Epithelial cell of esophagus (primary cell): ENCODE measurements at regions not wholly inside any gene's neighbourhood (a gene's known extent, or its start where the extent isn't known, plus 50 kb on each side); places are given as distances from the start of the nearest gene placed in this dataset.
A peak's percentile ranks its signal among the peaks of the same experiment; 100 is the strongest.
"Not testable (repeated sequence)": the region's sequence is repeated elsewhere in the genome, so short reads cannot be mapped to it uniquely, and the experiment has no call there.

Experiments used
- DNase-seq: peaks from one replicate; pipeline ENCODE4 v3.0.0; 2010; ENCODE audit warnings: low read depth
- H3K4me3 ChIP-seq: 2 replicates; pipeline ENCODE4 v1.5.1; 2011; ENCODE audit warnings: mild to moderate bottlenecking, low read length, control low read depth
- TF ChIP-seq, protein P1 (sequence below): IDR thresholded peaks from 2 replicates; pipeline ENCODE4 v1.5.1; 2011; ENCODE audit warnings: low read depth, mild to moderate bottlenecking, low read length, control low read depth, inconsistent platforms; ENCODE audit not compliant: insufficient read depth; ENCODE audit errors: missing control alignments

GRCh38 chr15:31503758-31504461 is 177.3 kb downstream of the KLF13 start:
- TF ChIP-seq, protein P1, sequence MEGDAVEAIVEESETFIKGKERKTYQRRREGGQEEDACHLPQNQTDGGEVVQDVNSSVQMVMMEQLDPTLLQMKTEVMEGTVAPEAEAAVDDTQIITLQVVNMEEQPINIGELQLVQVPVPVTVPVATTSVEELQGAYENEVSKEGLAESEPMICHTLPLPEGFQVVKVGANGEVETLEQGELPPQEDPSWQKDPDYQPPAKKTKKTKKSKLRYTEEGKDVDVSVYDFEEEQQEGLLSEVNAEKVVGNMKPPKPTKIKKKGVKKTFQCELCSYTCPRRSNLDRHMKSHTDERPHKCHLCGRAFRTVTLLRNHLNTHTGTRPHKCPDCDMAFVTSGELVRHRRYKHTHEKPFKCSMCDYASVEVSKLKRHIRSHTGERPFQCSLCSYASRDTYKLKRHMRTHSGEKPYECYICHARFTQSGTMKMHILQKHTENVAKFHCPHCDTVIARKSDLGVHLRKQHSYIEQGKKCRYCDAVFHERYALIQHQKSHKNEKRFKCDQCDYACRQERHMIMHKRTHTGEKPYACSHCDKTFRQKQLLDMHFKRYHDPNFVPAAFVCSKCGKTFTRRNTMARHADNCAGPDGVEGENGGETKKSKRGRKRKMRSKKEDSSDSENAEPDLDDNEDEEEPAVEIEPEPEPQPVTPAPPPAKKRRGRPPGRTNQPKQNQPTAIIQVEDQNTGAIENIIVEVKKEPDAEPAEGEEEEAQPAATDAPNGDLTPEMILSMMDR, result no peak
- DNase-seq, result no peak
- H3K4me3 ChIP-seq, result no peak overlapping the region

DNA sequence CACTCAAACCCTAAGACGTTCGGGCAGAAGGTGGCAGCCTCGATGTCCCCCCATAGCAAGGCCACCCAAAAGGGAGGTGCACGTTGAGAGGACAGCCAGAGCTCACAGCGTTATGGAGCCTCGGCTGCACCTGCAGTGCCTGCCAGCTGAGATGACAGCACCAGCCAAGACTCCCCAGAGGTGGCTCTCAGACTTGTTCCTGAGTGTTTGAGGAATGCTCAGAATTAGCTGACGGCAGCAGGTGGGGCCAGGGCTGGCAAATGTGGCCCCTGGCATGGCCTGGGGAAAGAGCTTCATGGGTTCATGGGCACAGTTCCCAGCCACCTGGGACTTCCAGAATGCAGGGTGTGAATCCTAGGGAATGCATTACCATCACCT is 177.8 kb downstream of the KLF13 start:
- TF ChIP-seq, protein P1, result no peak
- no peak overlapping the region for H3K4me3 ChIP-seq
- peak; percentile 56 for DNase-seq

GRCh38 chr15:31507573-31507972 is 180.9 kb downstream of the KLF13 start:
- not testable (repeated sequence) for DNase-seq, H3K4me3 ChIP-seq

DNA sequence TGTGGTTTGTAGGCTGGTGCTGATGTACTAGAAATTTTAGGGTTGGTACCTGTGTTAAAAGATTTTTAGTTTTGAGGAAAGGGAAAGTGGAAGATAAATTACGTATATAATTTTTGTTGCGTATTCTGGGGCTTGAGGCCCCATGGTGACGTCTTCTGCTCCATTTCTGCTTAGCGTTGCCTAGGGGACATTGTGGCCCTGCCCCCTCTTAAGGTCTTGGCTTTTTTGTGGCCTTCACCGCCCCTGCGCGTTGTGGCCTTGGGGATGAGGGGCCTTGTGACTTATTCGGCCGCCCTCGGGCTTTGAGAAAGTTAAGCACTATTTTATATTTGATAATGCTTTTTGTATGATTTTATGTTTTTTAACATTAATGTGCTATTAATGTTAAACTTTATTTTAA is 182.0 kb downstream of the KLF13 start:
- H3K4me3 ChIP-seq, result no peak overlapping the region
- DNase-seq, result no peak
- TF ChIP-seq, protein P1, result no peak

DNA sequence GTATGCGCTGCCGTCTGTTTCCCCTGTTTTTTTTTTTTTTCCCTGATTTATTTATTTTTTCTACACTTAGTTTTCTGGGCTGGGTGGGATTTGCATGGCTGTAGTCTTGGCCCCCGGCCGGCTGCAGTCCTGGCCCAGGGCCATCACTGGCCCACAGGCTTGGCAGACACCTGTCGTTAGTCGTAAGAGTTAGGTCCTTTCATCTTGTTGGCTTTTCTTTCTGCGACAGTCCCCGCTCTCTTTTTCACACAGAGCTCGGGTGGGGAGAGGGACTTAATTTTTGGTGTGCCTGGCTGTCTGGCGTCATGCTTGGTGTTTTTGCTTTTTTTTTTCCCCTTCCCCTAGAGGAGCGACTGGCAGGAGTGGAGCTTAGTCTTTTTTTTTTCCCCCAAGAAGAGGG is 183.4 kb downstream of the KLF13 start:
- TF ChIP-seq, protein P1, result no peak
- H3K4me3 ChIP-seq, result no peak overlapping the region
- no peak for DNase-seq

DNA sequence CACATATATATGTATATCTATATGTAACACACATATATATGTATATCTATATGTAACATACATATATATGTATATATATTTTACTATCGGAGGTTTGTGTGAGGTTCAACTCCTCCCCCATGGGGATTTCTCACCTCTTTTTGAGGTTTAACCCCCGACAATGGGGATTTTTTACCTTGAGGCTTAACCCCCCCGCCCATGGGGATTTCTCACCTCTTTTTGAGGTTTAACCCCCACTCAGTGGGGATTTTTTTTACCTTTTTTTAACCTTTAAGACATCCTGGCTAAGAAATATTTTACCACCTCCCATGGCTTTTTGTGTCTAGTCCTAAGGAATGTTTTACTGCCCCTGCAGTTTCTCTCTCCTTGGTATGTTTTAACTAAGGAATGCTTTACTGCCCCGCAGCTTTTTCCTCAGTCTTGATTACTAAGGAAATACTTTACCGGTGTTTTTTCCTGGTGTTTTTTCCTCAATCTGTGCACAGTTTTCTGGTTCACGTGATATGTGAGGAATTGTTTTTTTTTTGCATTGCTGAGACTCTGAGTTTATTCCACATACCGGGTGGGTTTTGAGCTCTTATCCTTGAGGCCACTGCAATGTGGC is 185.2 kb downstream of the KLF13 start:
- TF ChIP-seq, protein P1, result no peak
- no peak overlapping the region for H3K4me3 ChIP-seq
- DNase-seq, result no peak

DNA sequence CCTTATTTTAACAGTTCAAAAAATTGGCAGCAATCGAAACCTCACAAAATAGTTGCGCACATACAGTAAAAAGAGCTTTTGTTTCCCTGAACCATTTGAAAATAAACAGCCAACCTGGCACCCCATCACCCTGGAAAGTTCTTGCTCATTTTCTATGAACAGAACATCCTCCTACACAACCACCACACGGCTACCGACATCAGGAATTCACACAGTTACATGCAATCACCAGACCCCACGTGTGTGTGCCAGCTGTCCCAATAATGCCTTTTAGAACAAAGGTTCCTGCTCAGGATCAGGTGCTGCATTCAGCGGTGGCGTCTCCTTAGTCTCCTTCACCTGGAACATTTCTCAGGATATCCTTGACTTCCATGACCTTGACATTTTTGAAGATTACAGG is 186.5 kb downstream of the KLF13 start:
- DNase-seq, result no peak

More for the DNA sequence above, 186.5 kb downstream of the KLF13 start:
- H3K4me3 ChIP-seq, result no peak overlapping the region
- TF ChIP-seq, protein P1, result no peak
